ENCODE measurements at regions not wholly inside any gene's neighbourhood (a gene's known extent, or its start where the extent isn't known, plus 50 kb on each side); places are given as distances from the start of the nearest gene placed in this dataset.

DNA sequence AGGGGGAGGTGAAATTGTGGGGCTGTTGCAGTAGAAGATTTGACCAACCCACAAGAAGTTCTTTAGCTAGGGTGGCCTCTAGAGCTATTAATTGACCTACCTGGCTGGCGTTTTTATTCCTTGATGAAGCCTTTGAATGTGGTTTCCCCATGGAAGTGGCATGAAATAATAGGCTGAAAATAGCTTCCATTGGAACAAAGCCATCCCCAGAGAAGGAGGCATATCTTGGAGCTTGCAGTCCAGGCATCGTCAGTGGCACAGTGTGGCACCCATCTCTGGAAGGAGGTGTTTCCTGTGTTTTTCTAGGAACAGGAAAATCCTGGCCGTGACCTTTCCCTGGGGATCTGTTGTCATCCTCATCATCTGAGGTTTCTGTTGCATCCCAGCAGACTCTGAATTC lies 96.3 kb upstream of the WDR1 start:
- TF ChIP-seq, protein P1, sequence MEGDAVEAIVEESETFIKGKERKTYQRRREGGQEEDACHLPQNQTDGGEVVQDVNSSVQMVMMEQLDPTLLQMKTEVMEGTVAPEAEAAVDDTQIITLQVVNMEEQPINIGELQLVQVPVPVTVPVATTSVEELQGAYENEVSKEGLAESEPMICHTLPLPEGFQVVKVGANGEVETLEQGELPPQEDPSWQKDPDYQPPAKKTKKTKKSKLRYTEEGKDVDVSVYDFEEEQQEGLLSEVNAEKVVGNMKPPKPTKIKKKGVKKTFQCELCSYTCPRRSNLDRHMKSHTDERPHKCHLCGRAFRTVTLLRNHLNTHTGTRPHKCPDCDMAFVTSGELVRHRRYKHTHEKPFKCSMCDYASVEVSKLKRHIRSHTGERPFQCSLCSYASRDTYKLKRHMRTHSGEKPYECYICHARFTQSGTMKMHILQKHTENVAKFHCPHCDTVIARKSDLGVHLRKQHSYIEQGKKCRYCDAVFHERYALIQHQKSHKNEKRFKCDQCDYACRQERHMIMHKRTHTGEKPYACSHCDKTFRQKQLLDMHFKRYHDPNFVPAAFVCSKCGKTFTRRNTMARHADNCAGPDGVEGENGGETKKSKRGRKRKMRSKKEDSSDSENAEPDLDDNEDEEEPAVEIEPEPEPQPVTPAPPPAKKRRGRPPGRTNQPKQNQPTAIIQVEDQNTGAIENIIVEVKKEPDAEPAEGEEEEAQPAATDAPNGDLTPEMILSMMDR (IDR thresholded peaks at IDR 0.05): no peak
- TF ChIP-seq POLR2A (IDR thresholded peaks at IDR 0.05): no peak
- no peak for TF ChIP-seq EP300 (IDR thresholded peaks at IDR 0.05)
- intact Hi-C loops (cut with DNase I): no loop called here
- Histone ChIP-seq H3K36me3 (no peaks in the 10 kb centered on the region), H3K27ac (no peak overlapping the region), H3K4me1 (ENCODE audit: insufficient read depth) (no peaks in the 10 kb centered on the region), H3K9me3 (no peaks in the 10 kb centered on the region), H3K4me3 (no peak overlapping the region), H3K27me3 (no peaks in the 10 kb centered on the region)
- no peak for DNase-seq
- WGBS, 3 donors: 43 to 59% (median 57%) methylated on average over 3 of the region's 3 CpGs

DNA sequence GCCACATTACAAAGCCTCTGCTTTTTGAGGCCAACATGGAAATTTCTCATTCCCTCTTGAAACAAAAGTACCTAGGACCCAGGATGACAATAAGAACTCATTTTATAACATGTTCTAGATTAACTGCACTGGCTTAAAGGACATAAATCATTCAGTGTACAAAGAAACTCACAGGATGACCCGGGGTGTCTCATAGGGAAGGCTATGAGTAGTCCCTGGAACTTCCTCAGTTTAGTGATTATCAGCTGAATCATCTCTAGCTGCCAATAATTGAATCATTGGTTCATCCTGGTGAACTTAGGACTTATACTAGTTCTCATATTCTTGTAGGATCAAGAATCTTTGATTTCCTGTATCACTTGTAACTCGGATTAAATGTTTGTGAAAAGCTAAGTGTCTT lies 95.8 kb upstream of the WDR1 start:
- TF ChIP-seq, protein P1 (IDR thresholded peaks at IDR 0.05): no peak
- TF ChIP-seq EP300 (IDR thresholded peaks at IDR 0.05) (no peak), POLR2A (IDR thresholded peaks at IDR 0.05) (no peak)
- Histone ChIP-seq H3K27ac (no peak overlapping the region), H3K4me1 (ENCODE audit: insufficient read depth) (no peaks in the 10 kb centered on the region), H3K4me3 (no peak overlapping the region), H3K9me3 (no peaks in the 10 kb centered on the region), H3K27me3 (no peaks in the 10 kb centered on the region), H3K36me3 (no peaks in the 10 kb centered on the region)
- intact Hi-C loops (cut with DNase I): no loop called here
- DNase-seq: no peak
- 65 to 87% (median 73%) methylated on average over 2 of the region's 2 CpGs for WGBS, 3 donors

- Histone ChIP-seq H3K27ac (no peak overlapping the region), H3K9me3 (no peaks in the 10 kb centered on the region), H3K4me3 (no peak overlapping the region), H3K36me3 (no peaks in the 10 kb centered on the region), H3K4me1 (ENCODE audit: insufficient read depth) (no peaks in the 10 kb centered on the region), H3K27me3 (no peaks in the 10 kb centered on the region)
- DNase-seq: no peak
- TF ChIP-seq, protein P1 (IDR thresholded peaks at IDR 0.05): no peak
- TF ChIP-seq POLR2A (IDR thresholded peaks at IDR 0.05) (no peak), EP300 (IDR thresholded peaks at IDR 0.05) (no peak)
- intact Hi-C loops (cut with DNase I): no loop called here
- 48 to 74% (median 63%) methylated on average over 4 of the region's 4 CpGs for WGBS, 3 donors
These were observed 90.5 kb upstream of the WDR1 start for GRCh38 chr4:10207116-10207515.

- H3K4me1 ChIP-seq (ENCODE audit: insufficient read depth): no peaks in the 10 kb centered on the region
- intact Hi-C loops (cut with DNase I): no loop called here
- no peak for TF ChIP-seq POLR2A (IDR thresholded peaks at IDR 0.05)
- TF ChIP-seq, protein P1 (IDR thresholded peaks at IDR 0.05): no peak
- TF ChIP-seq EP300 (IDR thresholded peaks at IDR 0.05): no peak
- no peak for DNase-seq
- no peaks in the 10 kb centered on the region for H3K36me3 ChIP-seq
- no peaks in the 10 kb centered on the region for H3K9me3 ChIP-seq
- no peak overlapping the region for H3K27ac ChIP-seq
- no peak overlapping the region for H3K4me3 ChIP-seq
- no peaks in the 10 kb centered on the region for H3K27me3 ChIP-seq
- 39 to 61% (median 56%) methylated on average over 1 of the region's 1 CpG for WGBS, 3 donors
These were observed 88.6 kb upstream of the WDR1 start for GRCh38 chr4:10205223-10205622.

Data from ovary (tissue), 7 donors.